Stimulated activated CD4-positive, alpha-beta T cell treated with anti-CD3 and anti-CD28 coated beads, Interleukin-1b, Interleukin-23, amount 100 ng/mL, for 24 hours (primary cell): ENCODE measurements at regions not wholly inside any gene's neighbourhood (a gene's known extent, or its start where the extent isn't known, plus 50 kb on each side); places are given as distances from the start of the nearest gene placed in this dataset.

ENCODE experiments used
- DNase-seq, 4 experiments: peaks; one replicate each; pipeline ENCODE4 v3.0.0-alpha.2; 2020; ENCODE audit warnings: low read depth in 4 of 4, low spot score in 1 of 4

GRCh38 chr3:194961571-194961970 is 275.9 kb downstream of the FAM43A start:
- no peak for DNase-seq

- no peak for DNase-seq
Observed at GRCh38 chr3:194962056-194962455, 276.4 kb downstream of the FAM43A start.

- DNase-seq, result no peak
Observed at GRCh38 chr3:194964809-194965208, 279.1 kb downstream of the FAM43A start.

GRCh38 chr3:194967151-194968117 is 281.8 kb downstream of the FAM43A start:
- DNase-seq, result no peak

GRCh38 chr3:194970066-194970465 is 284.4 kb downstream of the FAM43A start:
- no peak for DNase-seq

- no peak for DNase-seq
Observed at GRCh38 chr3:194971009-194971408, 285.3 kb downstream of the FAM43A start.

GRCh38 chr3:194971965-194972364 is 286.3 kb downstream of the FAM43A start:
- no peak for DNase-seq

- DNase-seq, result no peak
Observed at GRCh38 chr3:194972641-194973040, 287.0 kb downstream of the FAM43A start.

- DNase-seq, result no peak
Observed at GRCh38 chr3:194973366-194974000, 287.8 kb downstream of the FAM43A start.

GRCh38 chr3:194974468-194975135 is 288.9 kb downstream of the FAM43A start:
- no peak for DNase-seq

- no peak for DNase-seq
Observed at GRCh38 chr3:194976049-194976451, 290.4 kb downstream of the FAM43A start.

- no peak for DNase-seq
Observed at GRCh38 chr3:194976874-194977273, 291.2 kb downstream of the FAM43A start.

GRCh38 chr3:194977356-194977755 is 291.7 kb downstream of the FAM43A start:
- DNase-seq, result no peak

- no peak for DNase-seq
Observed at GRCh38 chr3:194979173-194979572, 291.8 kb downstream of the XXYLT1 start.

GRCh38 chr3:194982472-194982871 is 288.5 kb downstream of the XXYLT1 start:
- DNase-seq, result no peak

GRCh38 chr3:194983121-194983520 is 287.8 kb downstream of the XXYLT1 start:
- no peak for DNase-seq

GRCh38 chr3:194983620-194984019 is 287.3 kb downstream of the XXYLT1 start:
- no peak for DNase-seq

- no peak for DNase-seq
Observed at GRCh38 chr3:194984066-194984465, 286.9 kb downstream of the XXYLT1 start.

GRCh38 chr3:194984622-194985021 is 286.3 kb downstream of the XXYLT1 start:
- DNase-seq, result no peak

GRCh38 chr3:194985031-194985578 is 285.9 kb downstream of the XXYLT1 start:
- DNase-seq, result no peak

- DNase-seq, result no peak
Observed at GRCh38 chr3:194986208-194987043, 284.5 kb downstream of the XXYLT1 start.
